ENCODE measurements at regions not wholly inside any gene's neighbourhood (a gene's known extent, or its start where the extent isn't known, plus 50 kb on each side); places are given as distances from the start of the nearest gene placed in this dataset.

- Histone ChIP-seq H3K27me3 (replicated peaks; ENCODE audit: control insufficient read depth, insufficient read depth, low read length) (no peaks in the 10 kb centered on the region), H3K36me3 (ENCODE audit: control insufficient read depth, insufficient read depth, low read length) (no peaks in the 10 kb centered on the region), H3K9me3 (no peaks in the 10 kb centered on the region), H3K4me1 (peaks cover 5% of the 10 kb centered on the region; the same call in 1 of the 2 replicates), H3K4me3 (ENCODE audit: low read depth, low read length) (no peak overlapping the region)
- no peaks in the 10 kb centered on the region for H3K4me1 Mint-ChIP-seq (ENCODE audit: low read depth, unreplicated experiment)
- peaks cover 5% of the 10 kb centered on the region for H3K27me3 Mint-ChIP-seq (ENCODE audit: insufficient read depth, unreplicated experiment)
- BruUV-seq (replicated peaks), result no TSS peak
- no peak for DNase-seq
- no peaks in the 10 kb centered on the region for H3K36me3 Mint-ChIP-seq (ENCODE audit: insufficient read depth, unreplicated experiment)
- H3K27ac Mint-ChIP-seq (ENCODE audit: unreplicated experiment), result no peak overlapping the region
- no peak overlapping the region for H3K4me3 Mint-ChIP-seq (ENCODE audit: unreplicated experiment)
- ChIA-PET CTCF (interaction anchor here (0.7 kb wide), 1 partner anchor 12 kb away, joined by 3 read pairs; no protein-coding TSS in a partner anchor), POLR2A (no interaction called here)
- no peak for TF ChIP-seq CTCF (IDR thresholded peaks at IDR 0.05; ENCODE audit: insufficient read depth in 1 of 2, low read depth in 1 of 2, low read length in 1 of 2, severe bottlenecking in 1 of 2, unreplicated experiment in 1 of 2)
- H3K9me3 Mint-ChIP-seq (ENCODE audit: unreplicated experiment), result no peaks in the 10 kb centered on the region
- intact Hi-C loops (cut with micrococcal nuclease; ENCODE audit: unreplicated experiment), result no loop called here
Measured at GRCh38 chr20:20820785-20821483, 108.5 kb upstream of the RALGAPA2 start.

GRCh38 chr20:20820104-20820503 lies 107.7 kb upstream of the RALGAPA2 start:
- ChIA-PET CTCF (interaction anchor here (0.7 kb wide), 2 partner anchors 13 to 1137 kb away, joined by 3 to 4 read pairs; no protein-coding TSS in a partner anchor), POLR2A (no interaction called here)
- DNase-seq, result peak in 1 of 2 experiments; percentile 30
- H3K27ac Mint-ChIP-seq (ENCODE audit: unreplicated experiment), result no peak overlapping the region
- 0 out of 2 replicates have a peak, but pooled peaks cover 8% of the 10 kb centered on the region for H3K9me3 ChIP-seq
- no peaks in the 10 kb centered on the region for H3K27me3 ChIP-seq (replicated peaks; ENCODE audit: control insufficient read depth, insufficient read depth, low read length)
- TF ChIP-seq CTCF (IDR thresholded peaks at IDR 0.05; ENCODE audit: insufficient read depth in 1 of 2, low read depth in 1 of 2, low read length in 1 of 2, severe bottlenecking in 1 of 2, unreplicated experiment in 1 of 2), result peak in 1 of 2 experiments; percentile 16
- intact Hi-C loops (cut with micrococcal nuclease; ENCODE audit: unreplicated experiment), result no loop called here
- no peak overlapping the region for H3K4me3 ChIP-seq (ENCODE audit: low read depth, low read length)
- H3K4me3 Mint-ChIP-seq (ENCODE audit: unreplicated experiment), result no peak overlapping the region
- no peaks in the 10 kb centered on the region for H3K36me3 Mint-ChIP-seq (ENCODE audit: insufficient read depth, unreplicated experiment)
- H3K36me3 ChIP-seq (ENCODE audit: control insufficient read depth, insufficient read depth, low read length), result no peaks in the 10 kb centered on the region
- peaks cover 5% of the 10 kb centered on the region; the same call in 1 of the 2 replicates for H3K4me1 ChIP-seq
- no TSS peak for BruUV-seq (replicated peaks)
- H3K9me3 Mint-ChIP-seq (ENCODE audit: unreplicated experiment), result no peaks in the 10 kb centered on the region
- H3K4me1 Mint-ChIP-seq (ENCODE audit: low read depth, unreplicated experiment), result no peaks in the 10 kb centered on the region
- H3K27me3 Mint-ChIP-seq (ENCODE audit: insufficient read depth, unreplicated experiment), result peaks cover 5% of the 10 kb centered on the region

- H3K27me3 ChIP-seq (replicated peaks; ENCODE audit: control insufficient read depth, insufficient read depth, low read length), result no peaks in the 10 kb centered on the region
- Mint-ChIP-seq H3K4me1 (ENCODE audit: low read depth, unreplicated experiment) (peaks cover 5% of the 10 kb centered on the region), H3K4me3 (ENCODE audit: unreplicated experiment) (no peak overlapping the region), H3K27me3 (ENCODE audit: insufficient read depth, unreplicated experiment) (peaks cover 6% of the 10 kb centered on the region), H3K27ac (ENCODE audit: unreplicated experiment) (no peak overlapping the region), H3K36me3 (ENCODE audit: insufficient read depth, unreplicated experiment) (no peaks in the 10 kb centered on the region), H3K9me3 (ENCODE audit: unreplicated experiment) (no peaks in the 10 kb centered on the region)
- no peak for TF ChIP-seq CTCF (IDR thresholded peaks at IDR 0.05; ENCODE audit: insufficient read depth in 1 of 2, low read depth in 1 of 2, low read length in 1 of 2, severe bottlenecking in 1 of 2, unreplicated experiment in 1 of 2)
- H3K4me3 ChIP-seq (ENCODE audit: low read depth, low read length), result no peak overlapping the region
- H3K9me3 ChIP-seq, result 0 out of 2 replicates have a peak, but pooled peaks cover 9% of the 10 kb centered on the region
- no TSS peak for BruUV-seq (replicated peaks)
- H3K4me1 ChIP-seq, result peaks cover 13% of the 10 kb centered on the region; the same call in 1 of the 2 replicates
- no peaks in the 10 kb centered on the region for H3K36me3 ChIP-seq (ENCODE audit: control insufficient read depth, insufficient read depth, low read length)
- ChIA-PET POLR2A (no interaction called here), CTCF (interaction anchor here (0.7 kb wide), 1 partner anchor 11 kb away, joined by 3 read pairs; no protein-coding TSS in a partner anchor)
- no peak for DNase-seq
- intact Hi-C loops (cut with micrococcal nuclease; ENCODE audit: unreplicated experiment), result no loop called here
Measured at GRCh38 chr20:20816969-20817755, 104.7 kb upstream of the RALGAPA2 start.
